ENCODE measurements at regions not wholly inside any gene's neighbourhood (a gene's known extent, or its start where the extent isn't known, plus 50 kb on each side); places are given as distances from the start of the nearest gene placed in this dataset.

GRCh38 chr2:234286118-234286598 is 210.7 kb downstream of the ARL4C start:
- DNase-seq, result no peak
- intact Hi-C loops (cut with DNase I; ENCODE audit: low total_unique reads), result loop anchor here (5.0 to 10.0 kb wide), 2 partner anchors 216 to 839 kb away; no protein-coding TSS in a partner anchor
- H3K36me3 ChIP-seq, result no peaks in the 10 kb centered on the region

GRCh38 chr2:234285541-234285940 is 211.3 kb downstream of the ARL4C start:
- no peak for TF ChIP-seq CTCF (IDR thresholded peaks at IDR 0.05)
- H3K4me1 ChIP-seq, result no peaks in the 10 kb centered on the region
- H3K27me3 ChIP-seq, result no peaks in the 10 kb centered on the region
- H3K4me3 ChIP-seq, result no peak overlapping the region
- no peaks in the 10 kb centered on the region for H3K9me3 ChIP-seq
- no peaks in the 10 kb centered on the region for H3K36me3 ChIP-seq
- no peak overlapping the region for H3K27ac ChIP-seq
- intact Hi-C loops (cut with DNase I; ENCODE audit: low total_unique reads), result loop anchor here (5.0 to 10.0 kb wide), 2 partner anchors 217 to 839 kb away; no protein-coding TSS in a partner anchor
- DNase-seq, result no peak

More at GRCh38 chr2:234286118-234286598, 210.7 kb downstream of the ARL4C start:
- Histone ChIP-seq H3K4me1 (no peaks in the 10 kb centered on the region), H3K27me3 (no peaks in the 10 kb centered on the region), H3K4me3 (no peak overlapping the region), H3K9me3 (no peaks in the 10 kb centered on the region), H3K27ac (no peak overlapping the region)
- no peak for TF ChIP-seq CTCF (IDR thresholded peaks at IDR 0.05)

GRCh38 chr2:234279637-234280036 is 217.2 kb downstream of the ARL4C start:
- Histone ChIP-seq H3K27me3 (no peaks in the 10 kb centered on the region), H3K4me1 (no peaks in the 10 kb centered on the region), H3K9me3 (no peaks in the 10 kb centered on the region), H3K27ac (no peak overlapping the region), H3K4me3 (no peak overlapping the region), H3K36me3 (no peaks in the 10 kb centered on the region)
- TF ChIP-seq CTCF (IDR thresholded peaks at IDR 0.05), result no peak
- DNase-seq, result no peak
- intact Hi-C loops (cut with DNase I; ENCODE audit: low total_unique reads), result loop anchor here (10.0 kb wide), 1 partner anchor 845 kb away; no protein-coding TSS in a partner anchor

- Histone ChIP-seq H3K36me3 (no peaks in the 10 kb centered on the region), H3K27me3 (no peaks in the 10 kb centered on the region), H3K9me3 (no peaks in the 10 kb centered on the region), H3K4me3 (no peak overlapping the region), H3K4me1 (no peaks in the 10 kb centered on the region), H3K27ac (no peak overlapping the region)
- DNase-seq, result no peak
- TF ChIP-seq CTCF (IDR thresholded peaks at IDR 0.05), result no peak
- intact Hi-C loops (cut with DNase I; ENCODE audit: low total_unique reads), result no loop called here
Observed at GRCh38 chr2:234278556-234279255, 218.2 kb downstream of the ARL4C start.

GRCh38 chr2:234275515-234275914 is 221.4 kb downstream of the ARL4C start:
- H3K9me3 ChIP-seq, result no peaks in the 10 kb centered on the region
- H3K27me3 ChIP-seq, result no peaks in the 10 kb centered on the region
- intact Hi-C loops (cut with DNase I; ENCODE audit: low total_unique reads), result no loop called here
- no peaks in the 10 kb centered on the region for H3K4me1 ChIP-seq
- TF ChIP-seq CTCF (IDR thresholded peaks at IDR 0.05), result no peak
- DNase-seq, result no peak
- H3K36me3 ChIP-seq, result no peaks in the 10 kb centered on the region
- H3K27ac ChIP-seq, result no peak overlapping the region
- no peak overlapping the region for H3K4me3 ChIP-seq

All from tibial artery (tissue), 4 donors.